Jurkat, Clone E6-1 (cell line): ENCODE measurements at regions not wholly inside any gene's neighbourhood (a gene's known extent, or its start where the extent isn't known, plus 50 kb on each side); places are given as distances from the start of the nearest gene placed in this dataset.

ENCODE experiments used
- DNase-seq: peaks from one replicate; pipeline ENCODE4 v3.0.0-alpha.2; 2011; ENCODE audit warnings: low read depth, low spot score
- H3K4me3 ChIP-seq: 2 replicates; pipeline ENCODE4 v1.5.1; 2011; ENCODE audit warnings: mild to moderate bottlenecking, low read length, control low read depth, moderate library complexity

DNA sequence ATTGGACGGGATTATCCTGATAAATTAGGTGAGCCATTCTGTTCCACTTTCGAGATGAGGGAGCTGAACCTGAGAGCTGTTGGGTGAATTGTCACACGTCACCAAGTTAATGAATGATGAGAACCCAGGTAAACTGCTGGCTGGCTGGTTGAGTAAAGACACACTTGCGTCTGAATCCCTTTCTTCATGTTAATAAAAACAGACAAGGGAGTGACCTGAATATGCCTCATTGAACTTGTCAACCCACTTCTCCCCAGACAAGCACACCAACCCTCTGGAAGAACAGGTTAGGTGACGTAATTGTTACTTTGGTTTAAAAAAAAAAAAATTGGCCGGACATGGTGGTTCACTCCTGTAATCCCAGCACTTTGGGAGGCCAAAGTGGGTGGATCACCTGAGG is 400.9 kb upstream of the CDH5 start:
- no peak overlapping the region for H3K4me3 ChIP-seq
- no peak for DNase-seq

DNA sequence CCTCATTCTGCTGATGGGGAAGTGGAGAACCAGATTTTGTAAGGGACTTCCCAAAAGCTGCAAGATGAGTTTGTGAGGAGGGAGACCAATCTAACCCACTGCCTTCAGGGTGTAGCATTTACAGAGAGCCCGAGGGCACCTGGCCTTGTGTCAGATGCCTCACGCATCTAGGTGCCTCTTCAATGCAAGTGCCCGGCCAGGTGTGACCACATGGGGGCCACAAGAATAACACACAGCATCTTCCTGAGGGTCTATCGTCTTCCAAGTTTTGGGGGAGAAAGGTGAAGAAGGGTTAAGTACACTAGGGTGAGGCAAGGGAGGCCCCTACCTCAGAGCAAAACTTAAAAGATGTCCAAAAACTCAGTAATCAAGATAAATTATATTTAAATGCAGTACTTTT is 401.7 kb upstream of the CDH5 start:
- H3K4me3 ChIP-seq = no peak overlapping the region
- no peak for DNase-seq

DNA sequence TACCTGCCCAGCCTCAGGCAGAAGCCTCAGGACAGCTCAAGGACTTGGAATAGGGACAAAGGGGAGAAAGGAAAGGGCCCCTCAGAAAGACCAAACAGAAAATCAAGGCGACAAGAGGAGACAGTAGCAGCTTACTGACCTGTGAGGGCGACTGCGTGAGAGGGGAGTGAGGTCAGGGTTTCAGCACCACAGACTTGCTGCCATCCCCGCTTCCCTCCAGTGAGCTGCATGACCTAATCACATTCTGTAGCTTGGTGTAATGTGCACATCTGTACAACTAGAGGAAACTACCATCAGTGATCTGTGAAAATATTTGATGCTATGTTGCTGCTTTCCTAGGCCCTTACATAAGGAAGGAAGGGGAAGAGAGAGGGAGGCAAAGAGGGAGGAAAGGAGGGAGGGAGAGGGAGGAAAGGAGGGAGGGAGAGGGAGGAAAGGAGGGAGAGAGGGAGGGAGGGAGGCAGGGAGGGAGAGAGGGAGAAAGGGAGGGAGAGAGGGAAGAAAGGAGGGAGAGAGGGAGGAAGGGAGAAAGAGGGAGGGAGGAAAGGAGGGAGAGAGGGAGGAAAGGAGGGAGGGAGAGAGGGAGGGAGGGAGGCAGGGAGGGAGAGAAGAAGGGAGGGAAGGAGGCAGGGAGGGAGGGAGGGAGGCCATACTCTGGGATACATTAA is 404.9 kb upstream of the CDH5 start:
- H3K4me3 ChIP-seq = no peak overlapping the region
- no peak for DNase-seq

DNA sequence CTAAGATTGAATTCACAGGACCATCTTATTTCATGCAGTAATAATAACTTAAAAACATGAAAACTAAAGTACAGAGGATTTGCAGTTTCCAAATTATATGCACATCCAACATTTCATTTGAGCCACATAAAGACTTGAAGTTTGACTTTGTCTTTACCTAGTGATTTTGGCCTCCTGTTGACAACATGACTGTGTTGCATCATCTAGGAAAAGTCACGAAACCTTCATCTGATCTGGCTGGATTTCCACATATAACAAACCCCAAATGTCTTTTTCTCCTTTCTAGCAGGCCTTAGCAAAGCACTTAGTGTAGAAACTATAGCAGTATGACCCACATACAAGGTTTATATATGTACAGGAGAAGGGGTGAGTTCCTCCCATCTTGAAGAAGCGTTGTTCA is 406.5 kb upstream of the CDH5 start:
- no peak for DNase-seq
- H3K4me3 ChIP-seq = no peak overlapping the region

DNA sequence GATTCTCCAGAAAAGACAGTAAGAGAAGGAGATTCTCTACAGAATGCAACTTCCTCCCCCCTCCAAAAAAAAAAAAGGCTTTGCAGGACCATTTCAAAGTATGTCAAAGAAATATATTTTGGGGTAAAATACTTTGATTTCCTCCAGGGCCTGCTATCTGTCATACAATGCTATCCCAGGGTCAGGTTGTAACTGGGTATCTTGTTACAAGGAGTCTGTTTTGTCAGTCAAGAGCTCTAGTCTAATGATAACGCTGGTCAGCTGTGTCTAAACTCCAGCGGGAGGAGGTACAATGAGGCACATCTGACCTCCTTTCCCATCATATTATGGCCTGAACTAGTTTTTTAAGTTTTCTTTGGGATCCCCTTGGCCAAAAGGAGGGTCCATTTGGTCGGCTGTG is 408.4 kb upstream of the CDH5 start:
- H3K4me3 ChIP-seq = no peak overlapping the region
- DNase-seq = no peak

DNA sequence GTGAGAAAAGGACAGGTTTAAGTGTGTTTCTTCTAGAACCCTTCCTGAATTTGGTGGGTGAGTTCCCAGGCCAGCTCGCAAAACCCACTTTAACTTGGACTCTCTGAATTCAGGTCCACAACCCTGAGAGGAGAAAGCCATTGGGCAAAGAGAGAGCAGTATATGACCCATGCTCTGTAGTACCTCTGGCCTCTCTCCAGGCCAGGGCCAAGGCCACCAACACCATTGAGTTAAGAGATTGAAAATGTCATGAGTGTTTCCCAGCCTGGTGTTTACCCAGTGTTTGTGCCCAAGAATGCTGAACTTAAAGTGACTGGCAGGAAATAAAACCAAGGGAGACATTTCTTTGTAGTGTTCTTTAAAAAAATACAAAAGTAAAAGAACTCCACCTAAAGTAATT is 410.4 kb upstream of the CDH5 start:
- no peak overlapping the region for H3K4me3 ChIP-seq
- DNase-seq = no peak

DNA sequence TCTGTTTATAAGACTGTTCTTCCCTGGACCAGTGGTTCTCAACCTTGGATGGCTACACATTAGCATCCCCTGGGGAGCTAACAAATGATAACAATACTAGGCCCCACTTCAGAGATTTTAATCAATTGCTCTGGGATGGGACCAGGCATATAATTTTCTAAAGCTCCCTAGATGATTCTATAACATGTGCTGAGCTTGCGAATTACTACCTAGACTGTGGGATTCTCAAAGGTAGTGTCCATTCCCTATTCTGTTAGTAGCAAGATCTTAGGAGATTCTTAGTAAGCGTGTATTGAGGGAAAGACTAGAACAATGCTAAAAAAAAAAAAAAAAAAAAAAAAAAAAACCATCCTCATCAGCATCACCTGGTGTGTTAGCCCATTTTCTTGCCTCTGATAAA is 412.0 kb upstream of the CDH5 start:
- no peak for DNase-seq
- H3K4me3 ChIP-seq = no peak overlapping the region

DNA sequence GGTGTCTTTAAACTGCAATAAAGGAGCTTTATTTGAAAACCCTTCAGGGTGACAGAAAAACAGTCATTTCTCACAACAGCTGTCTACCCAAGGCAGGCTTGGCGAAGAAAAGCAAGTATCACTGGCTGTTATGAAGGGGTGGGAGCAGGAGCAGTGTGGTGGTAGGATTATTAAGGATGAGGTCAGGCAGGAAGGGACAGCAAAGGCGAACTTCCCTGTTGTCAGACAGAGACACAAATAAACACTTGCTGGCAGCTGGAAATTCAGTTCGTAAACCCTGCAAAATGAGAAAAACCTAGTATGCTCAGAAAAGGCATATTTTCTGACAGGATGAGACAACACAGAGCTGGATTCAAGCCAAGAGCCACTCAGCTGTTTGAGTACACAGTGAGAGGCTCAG is 416.3 kb upstream of the CDH5 start:
- DNase-seq = no peak
- no peak overlapping the region for H3K4me3 ChIP-seq

DNA sequence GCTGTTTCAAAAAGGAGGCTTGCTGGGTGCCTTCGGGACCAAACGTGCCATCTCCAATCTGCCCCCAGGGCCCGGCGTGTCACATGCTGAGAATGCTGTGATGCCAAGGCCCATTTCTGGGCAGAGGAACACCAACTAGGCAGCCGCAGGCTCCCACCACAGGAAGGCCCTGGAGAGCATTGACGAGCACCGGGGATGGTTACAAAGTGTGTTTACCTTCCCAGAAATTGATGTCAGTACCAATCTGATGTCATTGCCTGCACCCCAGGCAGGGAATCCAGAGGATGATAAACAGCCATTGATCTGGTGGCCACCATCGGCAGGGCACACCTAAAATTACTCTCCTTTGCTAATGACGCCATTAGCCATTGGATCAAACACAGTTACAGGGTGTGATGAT is 418.1 kb upstream of the CDH5 start:
- H3K4me3 ChIP-seq = no peak overlapping the region
- no peak for DNase-seq

DNA sequence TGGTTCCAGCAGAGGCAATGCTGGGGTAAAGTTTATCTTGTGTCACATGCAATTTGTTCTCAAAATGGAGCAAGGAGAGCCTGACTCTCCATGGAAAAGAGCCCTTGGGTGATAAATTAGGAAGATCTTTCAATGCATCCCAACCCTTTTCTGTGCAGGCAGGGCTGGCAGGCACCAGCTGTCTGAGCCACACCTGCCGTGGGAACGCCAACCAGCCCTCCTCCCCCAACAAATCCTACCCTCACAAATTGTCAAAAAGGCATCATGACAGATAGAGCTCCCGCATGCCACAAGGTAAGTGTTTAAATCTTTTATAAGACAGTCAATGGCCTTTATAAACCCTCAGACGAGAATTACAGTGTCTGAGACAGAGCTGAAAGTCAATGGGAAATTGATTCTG is 418.5 kb upstream of the CDH5 start:
- DNase-seq = no peak
- no peak overlapping the region for H3K4me3 ChIP-seq

DNA sequence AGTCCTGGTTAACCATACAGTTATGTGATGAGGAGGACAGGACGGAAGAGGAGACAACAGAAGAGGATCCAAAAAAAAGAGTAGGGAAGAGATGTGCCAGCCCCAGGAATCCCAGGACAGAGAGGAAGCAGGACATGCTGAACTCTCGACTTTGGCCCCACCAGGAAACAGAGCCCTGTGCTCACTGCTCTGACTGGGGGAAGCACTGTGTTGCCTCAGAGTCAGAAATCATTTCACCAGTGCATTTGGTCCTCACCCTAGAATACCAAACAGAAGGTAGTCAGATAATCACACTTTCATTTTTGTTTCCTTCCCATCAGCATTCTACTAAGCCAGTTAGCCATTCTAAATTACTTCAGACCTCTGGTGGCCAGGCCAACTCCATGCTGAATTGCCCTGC is 421.0 kb upstream of the CDH5 start:
- no peak for DNase-seq
- no peak overlapping the region for H3K4me3 ChIP-seq

DNA sequence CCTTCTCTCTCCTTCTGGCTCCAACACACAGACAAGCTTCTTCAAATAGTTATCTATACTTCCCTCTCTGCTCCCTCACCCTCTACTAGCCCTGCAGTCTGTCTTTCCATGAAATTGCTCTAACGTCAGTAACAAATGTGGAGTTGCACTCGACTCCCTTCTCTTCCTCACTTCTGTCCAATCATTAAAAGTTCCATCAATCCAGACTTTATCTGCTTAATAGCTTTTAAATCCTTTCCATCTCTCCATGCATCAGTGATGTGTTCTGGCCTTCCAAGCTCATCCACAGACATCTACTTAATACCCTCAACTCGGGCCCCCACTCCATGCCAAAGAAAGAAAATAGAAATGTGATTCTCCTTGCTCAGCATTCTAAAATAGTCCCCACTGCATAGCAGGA is 422.1 kb upstream of the CDH5 start:
- DNase-seq = no peak

DNA sequence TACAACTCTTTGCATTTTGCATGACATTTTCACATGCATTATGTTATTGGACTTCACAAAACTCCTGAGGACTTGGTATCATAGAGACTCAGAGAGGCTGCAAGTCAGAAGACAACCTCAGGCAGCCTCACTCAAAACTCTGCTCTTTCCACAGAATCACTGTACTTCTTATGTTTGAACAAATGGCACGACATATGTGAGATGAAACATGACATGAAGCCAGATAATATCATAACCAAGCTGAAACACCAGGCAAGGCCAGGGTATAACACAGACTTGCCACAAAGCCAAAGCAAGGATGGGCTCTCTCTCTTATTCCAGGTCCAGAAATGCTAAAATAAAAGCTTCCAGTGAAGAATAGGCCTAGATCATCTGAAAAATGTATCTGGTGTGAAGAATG is 425.8 kb upstream of the CDH5 start:
- DNase-seq = no peak
- H3K4me3 ChIP-seq = no peak overlapping the region

More for the DNA sequence above, 422.1 kb upstream of the CDH5 start:
- no peak overlapping the region for H3K4me3 ChIP-seq

DNA sequence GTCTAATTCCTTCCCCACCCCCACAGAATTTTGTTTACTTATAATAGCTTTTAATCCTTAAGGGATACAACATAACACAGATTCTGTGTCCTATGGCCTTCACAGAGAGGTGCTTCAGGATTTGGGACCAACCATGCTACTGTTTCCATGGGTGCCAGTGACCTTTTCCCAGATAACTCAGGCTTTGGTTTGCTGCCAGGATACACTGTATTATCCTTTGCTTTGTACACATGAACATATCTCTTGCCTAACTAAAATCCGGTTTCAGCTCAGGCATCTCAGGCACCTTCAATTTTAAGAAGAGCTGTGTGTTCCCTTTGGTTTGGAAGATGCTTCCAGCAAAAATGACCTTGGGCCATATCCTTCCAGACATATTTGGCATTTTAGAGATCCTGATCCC is 428.4 kb upstream of the CDH5 start:
- no peak for DNase-seq
- no peak overlapping the region for H3K4me3 ChIP-seq

DNA sequence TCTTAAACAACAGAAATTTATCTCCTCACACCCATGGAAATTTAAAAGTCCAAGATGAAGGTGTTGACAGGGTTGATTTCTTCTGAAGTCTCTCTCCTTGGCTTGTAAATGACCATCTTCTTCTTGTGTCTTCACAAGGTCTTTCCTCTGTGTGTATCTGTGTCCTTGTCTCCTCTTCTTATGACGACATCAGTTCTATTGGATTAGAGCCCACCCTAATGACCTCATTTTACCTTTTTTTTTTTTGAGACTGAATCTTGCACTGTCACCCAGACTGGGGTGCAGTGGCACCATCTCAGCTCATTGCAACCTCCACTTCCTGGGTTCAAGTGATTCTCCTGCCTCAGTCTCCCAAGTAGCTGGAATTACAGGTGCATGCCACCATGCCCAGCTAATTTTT is 429.0 kb upstream of the CDH5 start:
- no peak overlapping the region for H3K4me3 ChIP-seq
- no peak for DNase-seq

DNA sequence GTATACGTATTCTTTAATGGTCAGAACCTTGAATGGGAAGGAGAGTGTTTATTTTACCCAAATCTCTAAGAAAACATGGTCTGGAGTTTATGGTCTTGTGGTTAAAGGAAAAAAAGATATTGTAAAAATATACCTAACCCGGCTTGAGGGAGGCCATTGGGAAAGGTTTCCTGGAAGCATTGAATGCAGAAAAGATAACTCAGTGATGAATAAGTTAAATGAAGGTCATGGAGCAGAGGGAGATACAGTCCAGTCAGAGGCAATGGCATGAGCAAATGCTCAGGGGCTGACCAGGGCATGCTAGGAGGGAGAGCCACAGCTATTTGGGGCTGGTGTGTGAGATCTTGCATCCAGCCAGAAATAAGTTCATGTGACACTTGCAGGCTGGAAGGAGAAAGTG is 430.4 kb upstream of the CDH5 start:
- DNase-seq = no peak
- H3K4me3 ChIP-seq = no peak overlapping the region

DNA sequence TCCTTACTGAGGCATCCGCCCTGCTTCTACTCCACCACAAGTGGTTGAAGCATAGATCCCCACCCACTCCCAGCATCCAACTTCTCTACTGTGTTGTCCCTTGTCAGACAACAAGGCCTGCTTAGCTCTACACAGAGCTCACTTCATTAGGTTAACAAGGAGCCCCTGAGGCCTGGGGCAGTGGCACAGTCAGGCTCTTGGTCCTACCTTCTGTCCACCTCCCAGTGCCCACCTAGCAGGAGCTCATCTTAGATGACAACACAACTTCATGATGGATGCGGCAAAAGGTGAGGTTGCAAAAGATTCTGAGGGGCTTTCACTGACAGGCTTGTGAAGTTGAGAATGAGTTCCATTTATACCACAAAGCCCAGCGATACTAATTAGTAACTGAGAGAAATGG is 432.0 kb upstream of the CDH5 start:
- no peak for DNase-seq
- H3K4me3 ChIP-seq = no peak overlapping the region

DNA sequence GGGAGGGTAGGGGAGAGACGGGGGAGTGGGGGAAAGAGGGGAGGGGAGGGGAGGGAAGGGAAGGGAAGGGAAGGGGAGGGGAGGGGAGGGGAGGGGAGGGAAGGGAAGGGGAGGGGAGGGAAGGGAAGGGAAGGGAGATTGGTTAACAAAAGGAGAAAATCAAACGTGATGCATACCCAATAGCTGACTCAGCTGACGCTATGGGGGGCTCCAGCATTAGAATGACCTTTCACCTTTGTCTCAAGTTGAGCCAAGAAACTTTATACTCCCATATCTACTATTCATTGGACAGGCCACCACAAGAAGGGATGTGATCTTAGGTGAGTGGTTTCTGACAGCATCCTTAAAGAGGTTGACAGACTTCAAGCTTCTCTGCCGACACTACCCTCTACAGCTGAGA is 432.8 kb upstream of the CDH5 start:
- DNase-seq = no peak

DNA sequence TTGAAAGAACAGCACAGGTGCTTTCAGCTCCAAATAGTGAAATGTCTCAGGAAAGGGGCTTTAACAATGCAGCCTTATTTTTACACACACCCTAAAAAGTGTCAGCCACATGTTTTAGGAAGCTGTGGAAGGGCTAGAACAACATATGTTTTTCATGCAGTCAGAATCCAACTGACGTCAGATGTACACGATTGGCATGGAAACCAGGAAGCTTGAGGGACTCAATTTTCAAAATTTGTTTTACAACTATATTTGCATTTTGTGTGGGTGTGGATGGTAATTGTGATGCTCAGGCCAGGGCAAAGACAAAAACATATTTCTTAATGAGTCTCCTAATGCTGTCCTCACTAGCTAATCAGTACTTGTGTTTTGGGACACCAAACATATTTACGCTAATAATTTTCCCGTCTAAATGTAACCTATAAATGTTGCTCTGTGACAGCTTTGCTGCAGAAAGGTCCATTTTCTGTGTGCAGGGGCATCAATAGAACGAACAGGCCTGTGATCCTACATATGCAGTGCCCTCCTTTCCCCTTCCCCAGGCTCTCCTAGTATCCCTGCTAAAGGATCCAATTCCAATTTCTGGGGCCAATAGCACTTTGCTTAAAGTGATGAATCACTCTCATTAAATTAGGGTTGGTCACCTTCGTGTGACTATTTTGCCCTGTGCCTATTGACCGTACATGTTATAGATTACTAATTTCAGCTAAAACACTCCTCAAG is 434.0 kb upstream of the CDH5 start:
- DNase-seq = no peak
- H3K4me3 ChIP-seq = no peak overlapping the region

More for the DNA sequence above, 432.8 kb upstream of the CDH5 start:
- no peak overlapping the region for H3K4me3 ChIP-seq

DNA sequence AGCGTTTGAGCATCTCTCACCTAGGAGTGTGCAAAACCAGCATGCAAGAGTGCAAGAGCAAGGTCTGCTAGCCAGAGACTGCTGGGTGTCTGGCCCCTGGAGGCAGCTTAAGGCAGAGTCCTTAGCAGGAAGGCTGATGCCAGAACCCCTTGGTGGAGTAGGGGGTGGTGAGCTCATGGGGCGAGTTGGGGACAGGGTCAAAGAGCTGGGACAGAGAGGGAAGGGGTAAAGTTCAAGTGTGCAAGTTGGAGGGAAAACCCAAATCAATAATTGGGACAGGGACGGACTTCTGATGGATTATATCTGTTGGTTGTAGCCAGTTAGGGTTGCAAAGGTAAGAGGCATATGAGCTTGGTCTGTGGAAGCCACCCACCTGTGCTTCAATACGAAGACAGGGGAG is 443.6 kb upstream of the CDH5 start:
- no peak overlapping the region for H3K4me3 ChIP-seq
- no peak for DNase-seq

DNA sequence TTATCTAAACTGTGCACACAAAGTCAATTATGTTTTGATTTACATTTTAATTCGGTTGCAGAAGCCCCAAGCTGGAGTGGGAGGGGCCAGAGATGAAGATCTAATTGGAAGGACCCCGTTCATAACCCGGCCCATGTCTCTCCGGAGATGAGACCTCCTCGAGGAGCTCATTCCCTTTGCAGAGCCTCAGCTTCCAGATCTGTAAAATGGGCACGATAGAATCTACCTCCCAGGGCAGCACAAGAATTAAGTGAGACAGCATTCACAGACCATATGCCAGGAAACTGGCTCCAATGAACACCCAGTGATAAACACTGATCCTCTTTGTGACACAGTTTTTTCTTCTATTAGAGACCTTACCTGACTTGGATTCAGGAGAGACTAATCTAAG is 446.5 kb upstream of the CDH5 start:
- H3K4me3 ChIP-seq = no peak overlapping the region
- no peak for DNase-seq
